Gastrocnemius medialis (tissue), 4 donors: ENCODE measurements at regions not wholly inside any gene's neighbourhood (a gene's known extent, or its start where the extent isn't known, plus 50 kb on each side); places are given as distances from the start of the nearest gene placed in this dataset.

ENCODE experiments used
- POLR2A ChIP-seq, 2 donors: fragments of 450-650 bp; IDR thresholded peaks; one replicate each; pipeline ENCODE4 v1.6.1; 2017; ENCODE audit warnings: antibody characterized with exemption in 2 of 2, mild to moderate bottlenecking in 2 of 2, moderate library complexity in 2 of 2
- TF ChIP-seq, protein P1 (sequence below), 5 experiments: fragments of 450-650 bp in 3 of 5; fragments of 200-600 bp in 2 of 5; sonication (generic) in 2 of 5; IDR thresholded peaks in 4 of 5; conservative IDR thresholded peaks in 1 of 5; 1 replicate in 4 of 5; 2 replicates in 1 of 5; pipeline ENCODE4 v1.5.1; 2016 to 2019; ENCODE audit warnings: antibody characterized with exemption in 5 of 5, mild to moderate bottlenecking in 3 of 5, moderate library complexity in 3 of 5

DNA sequence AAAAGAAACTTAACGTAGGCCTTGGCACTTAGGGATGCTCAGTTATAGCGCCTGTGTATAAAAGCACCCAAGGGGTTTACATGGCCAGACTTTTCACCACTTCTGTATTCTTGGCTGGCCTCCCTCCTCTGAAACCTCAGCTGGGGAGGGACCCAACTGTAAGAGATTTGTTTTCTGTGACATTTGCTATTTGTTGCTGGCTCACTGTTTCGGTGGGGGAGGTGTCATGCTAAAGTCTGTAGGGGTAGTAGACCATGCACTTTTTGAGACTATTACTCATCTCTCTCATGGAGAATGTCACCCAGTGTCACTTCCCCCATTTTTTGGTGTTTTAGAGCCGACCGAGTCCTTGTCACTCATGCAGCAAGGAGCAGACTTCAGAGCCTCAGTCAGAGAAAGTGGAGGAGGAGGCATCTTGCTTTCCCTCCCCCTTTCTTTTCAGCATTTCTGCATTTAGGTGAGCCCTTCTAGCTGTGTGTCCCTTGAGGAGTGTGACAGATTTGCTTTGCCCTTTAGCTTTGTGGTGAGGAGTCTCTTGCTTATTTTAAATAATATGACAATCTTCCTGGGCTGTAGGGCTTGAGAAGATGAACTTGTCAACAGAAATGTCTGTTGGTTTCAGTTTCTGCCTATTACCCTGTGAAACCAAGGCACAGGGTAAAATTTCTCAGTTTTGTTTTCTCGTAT, 160.1 kb downstream of the FASLG start:
- no peak for TF ChIP-seq POLR2A (IDR thresholded peaks at IDR 0.05)
- TF ChIP-seq, protein P1, sequence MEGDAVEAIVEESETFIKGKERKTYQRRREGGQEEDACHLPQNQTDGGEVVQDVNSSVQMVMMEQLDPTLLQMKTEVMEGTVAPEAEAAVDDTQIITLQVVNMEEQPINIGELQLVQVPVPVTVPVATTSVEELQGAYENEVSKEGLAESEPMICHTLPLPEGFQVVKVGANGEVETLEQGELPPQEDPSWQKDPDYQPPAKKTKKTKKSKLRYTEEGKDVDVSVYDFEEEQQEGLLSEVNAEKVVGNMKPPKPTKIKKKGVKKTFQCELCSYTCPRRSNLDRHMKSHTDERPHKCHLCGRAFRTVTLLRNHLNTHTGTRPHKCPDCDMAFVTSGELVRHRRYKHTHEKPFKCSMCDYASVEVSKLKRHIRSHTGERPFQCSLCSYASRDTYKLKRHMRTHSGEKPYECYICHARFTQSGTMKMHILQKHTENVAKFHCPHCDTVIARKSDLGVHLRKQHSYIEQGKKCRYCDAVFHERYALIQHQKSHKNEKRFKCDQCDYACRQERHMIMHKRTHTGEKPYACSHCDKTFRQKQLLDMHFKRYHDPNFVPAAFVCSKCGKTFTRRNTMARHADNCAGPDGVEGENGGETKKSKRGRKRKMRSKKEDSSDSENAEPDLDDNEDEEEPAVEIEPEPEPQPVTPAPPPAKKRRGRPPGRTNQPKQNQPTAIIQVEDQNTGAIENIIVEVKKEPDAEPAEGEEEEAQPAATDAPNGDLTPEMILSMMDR (IDR thresholded peaks at IDR 0.05 in 4 of 5, conservative IDR thresholded peaks at IDR 0.05 in 1 of 5), result no peak
